Islet of Langerhans (tissue), 1 donor: ENCODE measurements at regions not wholly inside any gene's neighbourhood (a gene's known extent, or its start where the extent isn't known, plus 50 kb on each side); places are given as distances from the start of the nearest gene placed in this dataset.

Experiments used
- FAIRE-seq: peaks from one replicate; lab custom pipeline; 2011; peaks lifted over from hg19 to GRCh38; lab: Jason Lieb, UNC

DNA sequence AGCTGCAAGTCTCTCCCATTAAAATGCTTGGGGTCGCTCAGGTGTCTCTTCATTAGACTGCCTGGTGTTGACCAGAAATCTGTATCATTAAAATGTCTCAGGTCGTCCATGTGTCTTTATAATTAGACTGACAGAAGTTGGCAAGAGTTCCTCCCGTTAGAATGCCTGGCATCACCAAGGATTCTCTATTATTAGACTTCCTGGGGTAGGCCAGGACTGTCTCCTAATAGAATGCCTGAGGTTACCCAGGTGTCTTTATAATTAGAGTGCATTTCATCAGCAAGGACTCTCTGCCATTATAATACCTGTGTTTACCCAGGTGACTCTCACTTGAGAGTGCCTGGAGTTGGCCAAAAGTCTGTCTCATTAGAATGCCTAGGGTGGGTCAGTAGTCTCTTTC lies 1537.2 kb downstream of the UQCRFS1 start:
- FAIRE-seq, result no peak

- no peak for FAIRE-seq
These were observed 1538.2 kb downstream of the UQCRFS1 start for GRCh38 chr19:27674701-27675100.

- FAIRE-seq, result no peak
These were observed 1539.0 kb downstream of the UQCRFS1 start for GRCh38 chr19:27673986-27674385.

DNA sequence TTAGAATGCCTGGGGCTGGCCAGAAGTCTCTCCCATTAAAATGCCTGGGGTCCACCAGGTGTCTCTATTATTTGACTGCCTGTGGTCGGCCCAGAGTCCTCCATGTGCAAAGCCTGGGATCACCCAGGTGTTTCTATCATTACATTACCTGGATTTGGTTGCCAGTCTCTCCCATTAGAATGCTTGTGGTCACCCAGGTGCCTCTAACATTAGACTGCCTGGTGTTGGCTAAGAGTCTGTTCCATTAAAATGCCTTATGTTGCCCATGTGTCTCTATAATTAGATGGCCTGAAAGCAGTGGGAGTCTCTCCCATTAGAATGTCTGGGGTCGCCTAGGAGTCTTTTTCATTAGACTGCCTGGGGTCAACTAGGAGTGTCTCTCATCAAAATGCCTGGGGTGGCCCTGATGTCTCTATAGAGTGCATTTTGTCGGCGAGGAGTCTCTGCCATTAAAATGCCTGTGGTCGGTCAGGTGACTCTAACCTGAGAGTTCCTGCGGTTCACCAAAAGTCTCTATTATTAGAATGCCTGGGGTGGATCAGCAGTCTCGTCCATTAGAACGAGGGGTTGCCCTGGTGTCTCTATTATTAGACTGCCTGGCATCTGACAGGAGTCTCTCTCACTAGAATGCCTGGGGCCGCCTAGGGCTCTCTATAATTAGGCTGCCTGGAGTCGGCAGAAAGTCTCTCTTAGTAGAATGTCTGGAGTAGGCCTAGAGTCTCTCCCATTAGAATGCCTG lies 1540.5 kb downstream of the UQCRFS1 start:
- FAIRE-seq, result no peak

GRCh38 chr19:27671876-27672275 lies 1541.1 kb downstream of the UQCRFS1 start:
- no peak for FAIRE-seq

DNA sequence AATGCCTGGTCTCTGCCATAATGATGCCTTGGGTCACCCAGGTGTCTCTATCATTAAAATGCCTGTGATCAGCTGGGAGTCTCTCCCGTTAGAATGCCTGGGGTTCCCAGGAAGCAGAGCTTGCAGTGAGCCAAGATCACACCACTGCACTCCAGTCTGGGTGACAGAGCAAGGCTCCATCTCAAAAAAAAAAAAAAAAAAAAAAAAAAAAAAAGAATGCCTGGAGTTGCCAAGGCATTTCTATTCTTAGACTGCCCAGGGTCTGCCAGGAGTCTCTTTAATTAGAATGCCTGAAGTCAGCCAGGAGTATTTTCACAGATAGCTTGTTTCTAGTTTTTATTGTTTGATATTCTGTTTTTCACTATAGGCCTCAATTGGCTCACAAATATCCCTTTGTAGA lies 1552.5 kb downstream of the UQCRFS1 start:
- FAIRE-seq, result no peak

DNA sequence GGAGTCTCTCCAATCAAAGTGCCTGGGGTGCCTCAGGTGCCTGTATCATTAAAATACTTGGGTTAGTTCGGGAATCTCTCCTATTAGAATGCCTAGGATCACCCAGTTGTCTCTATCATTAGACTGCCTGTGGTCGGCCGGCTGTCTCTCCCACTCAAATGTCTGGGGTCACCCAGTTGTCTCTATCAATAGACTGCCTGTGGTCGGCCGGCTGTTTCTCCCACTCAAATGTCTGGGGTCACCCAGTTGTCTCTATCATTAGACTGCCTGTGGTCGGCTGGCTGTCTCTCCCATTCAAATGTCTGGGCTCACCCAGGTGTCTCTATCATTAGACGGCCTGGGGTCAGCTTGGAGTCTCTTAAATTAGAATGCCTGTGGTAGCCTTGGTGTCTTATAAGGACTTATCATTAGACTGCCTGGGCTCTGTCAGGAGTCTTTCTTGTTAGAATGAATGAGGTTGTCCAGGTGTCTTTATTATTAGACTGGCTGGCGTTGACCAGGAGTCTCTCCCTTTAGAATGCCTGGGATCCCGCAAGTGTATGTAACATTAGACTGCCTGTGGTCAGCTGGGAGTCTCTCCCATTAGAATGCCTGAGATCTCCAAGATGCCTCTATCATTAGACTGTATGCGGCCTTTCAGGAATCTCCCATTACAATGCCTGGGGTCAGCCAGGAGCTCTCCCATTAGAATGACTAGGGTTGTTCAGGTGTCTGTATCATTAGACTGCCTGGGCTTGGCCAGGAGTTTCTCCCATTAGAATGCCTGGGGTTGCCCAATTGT lies 1555.5 kb downstream of the UQCRFS1 start:
- FAIRE-seq, result no peak

DNA sequence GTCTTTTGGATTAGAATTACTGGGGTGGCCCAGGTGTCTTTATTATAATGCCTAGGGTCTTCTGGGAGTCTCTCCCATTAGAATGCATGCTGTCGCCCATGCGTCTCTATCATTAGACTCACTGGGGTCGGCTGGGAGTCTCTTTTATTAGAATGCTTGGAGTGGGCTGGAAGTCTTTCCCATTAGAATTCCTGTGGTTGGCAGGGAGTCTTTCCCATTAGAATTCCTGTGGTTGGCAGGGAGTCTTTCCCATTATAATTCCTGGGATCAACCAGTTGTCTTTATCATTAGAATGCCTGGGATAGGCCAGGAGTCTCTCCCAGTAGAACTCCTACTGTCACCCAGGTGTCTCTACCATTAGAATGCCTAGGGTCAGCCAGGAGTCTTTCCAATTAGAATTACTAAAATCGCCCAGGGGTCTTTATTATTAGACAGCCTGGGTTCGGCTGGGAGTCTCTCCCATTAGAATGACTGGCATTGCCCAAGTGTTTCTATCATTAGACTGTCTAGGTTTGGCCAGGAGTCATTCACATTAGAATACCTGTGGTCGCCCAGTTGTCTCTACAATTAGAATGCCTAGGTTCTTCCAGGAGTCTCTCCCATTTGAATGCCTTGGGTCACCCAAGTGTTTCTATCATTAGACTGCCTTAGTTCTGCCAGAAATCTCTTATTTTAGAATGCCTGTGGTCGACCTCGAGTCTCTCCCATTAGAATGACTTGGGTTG lies 1558.5 kb downstream of the UQCRFS1 start:
- no peak for FAIRE-seq

DNA sequence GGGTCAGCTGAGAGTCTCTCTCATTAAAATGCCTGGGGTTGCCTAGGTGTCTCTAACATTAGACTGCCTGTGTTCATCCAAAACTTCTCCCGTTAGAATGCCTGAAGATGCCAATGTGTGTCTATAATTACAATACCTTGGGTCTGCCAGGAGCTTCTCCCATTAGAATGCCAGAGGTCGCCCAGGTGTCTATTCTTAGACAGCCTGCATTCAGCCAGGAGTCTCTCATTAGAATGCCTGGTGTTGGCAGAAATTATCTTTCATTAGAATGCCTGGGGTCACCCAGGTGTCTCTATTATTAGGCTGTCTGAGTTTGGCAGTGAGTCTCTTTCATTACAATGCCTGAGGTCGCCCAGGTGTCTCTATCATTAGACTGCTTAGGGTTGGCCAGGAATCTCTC lies 1560.2 kb downstream of the UQCRFS1 start:
- FAIRE-seq, result no peak

DNA sequence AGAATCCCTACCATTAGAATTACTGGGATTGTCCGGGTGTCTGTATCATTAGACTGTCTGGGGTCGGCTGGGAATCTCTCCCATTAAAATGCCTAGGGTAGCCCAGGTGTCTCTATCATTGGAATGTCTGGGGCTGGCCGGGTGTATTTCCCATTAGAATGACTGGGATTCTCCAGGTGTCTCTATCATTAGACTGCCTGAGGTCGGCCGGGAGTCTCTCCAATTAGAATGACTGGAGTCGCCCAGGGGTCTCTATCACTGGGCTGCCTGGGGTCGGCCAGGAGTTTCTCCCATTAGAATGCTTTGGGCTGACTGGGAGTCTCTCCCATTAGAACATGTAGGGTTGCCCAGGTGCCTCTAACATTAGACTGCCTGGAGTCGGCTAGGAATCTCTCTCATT lies 1560.7 kb downstream of the UQCRFS1 start:
- no peak for FAIRE-seq

DNA sequence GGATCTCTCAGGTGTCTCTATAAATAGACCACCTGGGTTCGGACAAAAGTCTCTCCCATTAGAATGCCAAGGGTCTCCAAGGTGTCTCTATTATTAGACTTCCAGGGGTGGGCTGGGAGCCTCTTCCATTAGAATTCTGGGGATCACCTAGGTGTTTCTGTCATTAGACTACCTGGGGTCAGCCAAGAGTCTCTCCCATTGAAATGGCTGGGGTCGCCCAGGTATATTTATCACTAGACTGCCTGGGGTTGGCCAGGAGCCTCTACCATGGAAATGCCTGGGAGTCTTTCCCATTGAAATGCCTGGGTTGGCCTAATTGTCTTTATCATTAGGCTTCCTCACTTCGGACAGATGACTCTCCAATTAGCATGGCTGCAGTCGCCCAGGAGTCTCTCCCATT lies 1565.5 kb downstream of the UQCRFS1 start:
- FAIRE-seq, result no peak

DNA sequence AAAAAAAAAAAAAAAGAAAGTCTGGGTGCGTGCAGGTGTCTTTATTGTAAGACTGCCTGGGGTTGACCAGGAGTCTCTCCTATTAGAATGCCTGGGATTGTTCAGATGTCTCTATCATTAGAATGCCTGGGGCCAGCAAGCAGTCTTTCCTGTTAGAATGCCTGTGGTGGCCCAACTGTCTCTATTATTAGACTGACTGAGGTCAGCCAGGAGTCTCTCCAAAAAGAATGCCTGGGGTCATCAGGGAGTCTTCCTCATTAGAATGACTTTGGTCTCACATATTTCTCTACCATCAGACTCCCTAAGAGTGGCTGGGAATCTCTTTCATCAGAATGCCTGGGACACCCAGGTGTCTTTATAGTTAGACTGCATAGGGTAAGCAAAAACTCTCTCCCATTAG lies 1577.5 kb downstream of the UQCRFS1 start:
- FAIRE-seq, result no peak

DNA sequence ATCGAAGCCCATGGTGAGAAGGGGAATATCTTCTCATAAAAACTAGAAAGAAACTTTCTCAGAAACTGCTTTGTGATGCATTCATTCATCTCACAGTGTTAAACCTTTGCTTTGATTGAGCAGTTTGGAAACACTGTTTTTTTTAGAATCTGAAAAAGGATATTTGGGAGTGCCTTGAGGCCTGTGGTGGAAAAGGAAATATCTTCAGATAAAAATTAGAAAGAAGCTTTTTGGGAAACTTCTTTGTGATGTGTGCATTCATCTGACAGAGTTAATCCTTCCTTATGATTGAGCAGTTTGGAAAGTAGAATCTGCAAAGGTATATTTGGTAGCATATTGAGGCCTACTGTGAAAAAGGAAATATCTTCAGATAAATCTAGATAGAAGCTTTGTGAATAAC lies 1594.9 kb downstream of the UQCRFS1 start:
- FAIRE-seq, result no peak

DNA sequence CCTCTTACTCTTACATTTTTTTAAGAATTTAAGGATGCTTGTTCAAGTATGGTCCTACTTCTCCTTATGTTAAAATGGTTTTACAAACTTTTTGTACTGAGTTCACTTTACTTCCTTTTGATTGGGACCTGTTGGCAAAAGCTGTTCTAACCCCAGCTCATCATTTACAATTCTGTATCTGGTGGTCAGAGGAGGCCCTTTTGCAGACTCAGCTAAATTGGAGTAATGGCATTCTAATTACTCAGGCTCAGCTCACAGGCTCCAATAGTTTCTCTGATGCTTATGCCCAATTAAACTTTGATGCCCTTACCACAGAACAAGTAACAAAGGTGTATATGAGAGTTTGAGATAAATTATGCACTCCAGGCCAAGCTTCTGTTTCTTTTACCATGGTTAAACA lies 1632.0 kb downstream of the UQCRFS1 start:
- no peak for FAIRE-seq
